Gastroesophageal sphincter (tissue), 3 donors: ENCODE measurements at regions not wholly inside any gene's neighbourhood (a gene's known extent, or its start where the extent isn't known, plus 50 kb on each side); places are given as distances from the start of the nearest gene placed in this dataset.

Experiments
- CTCF ChIP-seq, 4 experiments: fragments of 200-600 bp in 2 of 4; fragments of 450-650 bp in 2 of 4; sonication (generic) in 1 of 4; IDR thresholded peaks; one replicate each; pipeline ENCODE4 v1.5.1; 2017 to 2019; ENCODE audit warnings: antibody characterized with exemption in 4 of 4, mild to moderate bottlenecking in 2 of 4, moderate library complexity in 2 of 4
- EP300 ChIP-seq: sonication (generic); formaldehyde crosslinking; IDR thresholded peaks from one replicate; pipeline ENCODE4 v1.6.1; 2017; ENCODE audit warnings: antibody characterized with exemption, mild to moderate bottlenecking

DNA sequence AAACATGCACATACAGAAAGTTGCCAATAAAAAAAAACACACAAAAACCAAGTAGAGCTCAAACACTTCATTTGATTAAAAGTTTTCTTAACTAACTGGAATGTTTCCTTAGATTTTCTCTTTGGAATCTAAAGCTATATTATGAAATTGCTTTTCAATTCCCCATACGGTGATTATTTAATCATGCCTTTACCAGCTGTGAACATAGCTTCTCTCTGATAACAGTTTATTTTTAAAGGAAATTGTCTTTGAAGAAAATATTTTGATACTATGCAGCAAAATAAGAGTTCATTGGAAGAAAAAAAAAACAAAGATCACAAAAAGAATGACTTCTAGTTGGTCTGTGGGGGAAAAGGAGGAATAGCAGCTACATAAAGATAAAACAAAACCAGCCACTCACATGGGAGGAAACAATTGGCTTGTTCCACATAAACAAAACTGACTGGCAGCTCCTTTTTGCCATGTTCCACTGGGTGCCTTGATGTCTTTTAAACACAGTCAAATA lies 71.4 kb downstream of the BMP4 start:
- TF ChIP-seq EP300 (no peak), CTCF (IDR thresholded peaks at IDR 0.05) (no peak)
